Activated CD8-positive, alpha-beta memory T cell treated with anti-CD3 and anti-CD28 coated beads for 1 hour (primary cell): ENCODE measurements at regions not wholly inside any gene's neighbourhood (a gene's known extent, or its start where the extent isn't known, plus 50 kb on each side); places are given as distances from the start of the nearest gene placed in this dataset.

ENCODE experiments used
- DNase-seq, 2 donors: peaks; one replicate each; pipeline ENCODE4 v3.0.0-alpha.2; 2020; ENCODE audit warnings: low read depth in 1 of 2; ENCODE audit errors: extremely low read depth in 1 of 2

- no peak for DNase-seq
Measured at GRCh38 chr12:89980236-89980635, 271.6 kb upstream of the ATP2B1 start.

- DNase-seq = no peak
Measured at GRCh38 chr12:89977405-89978085, 268.9 kb upstream of the ATP2B1 start.

GRCh38 chr12:89976866-89977265 is 268.2 kb upstream of the ATP2B1 start:
- no peak for DNase-seq

GRCh38 chr12:89975574-89975973 is 266.9 kb upstream of the ATP2B1 start:
- no peak for DNase-seq

GRCh38 chr12:89971880-89972279 is 263.2 kb upstream of the ATP2B1 start:
- no peak for DNase-seq

- no peak for DNase-seq
Measured at GRCh38 chr12:89970722-89971121, 262.1 kb upstream of the ATP2B1 start.

GRCh38 chr12:89969093-89969492 is 260.5 kb upstream of the ATP2B1 start:
- DNase-seq = no peak

- no peak for DNase-seq
Measured at GRCh38 chr12:89968151-89968700, 259.6 kb upstream of the ATP2B1 start.

- no peak for DNase-seq
Measured at GRCh38 chr12:89966495-89967240, 258.0 kb upstream of the ATP2B1 start.

- no peak for DNase-seq
Measured at GRCh38 chr12:89965993-89966392, 257.4 kb upstream of the ATP2B1 start.

GRCh38 chr12:89962648-89963047 is 254.0 kb upstream of the ATP2B1 start:
- DNase-seq = no peak

GRCh38 chr12:89960607-89961394 is 252.2 kb upstream of the ATP2B1 start:
- no peak for DNase-seq

GRCh38 chr12:89960011-89960507 is 251.4 kb upstream of the ATP2B1 start:
- DNase-seq = no peak

GRCh38 chr12:89959179-89959578 is 250.5 kb upstream of the ATP2B1 start:
- DNase-seq = no peak

- no peak for DNase-seq
Measured at GRCh38 chr12:89954259-89954658, 245.6 kb upstream of the ATP2B1 start.

- DNase-seq = no peak
Measured at GRCh38 chr12:89951694-89952060, 243.0 kb upstream of the ATP2B1 start.

- no peak for DNase-seq
Measured at GRCh38 chr12:89951050-89951693, 242.5 kb upstream of the ATP2B1 start.

GRCh38 chr12:89950421-89950820 is 241.8 kb upstream of the ATP2B1 start:
- no peak for DNase-seq

- DNase-seq = no peak
Measured at GRCh38 chr12:89949457-89950195, 241.0 kb upstream of the ATP2B1 start.
